Prostate gland (tissue), 2 donors: ENCODE measurements at regions not wholly inside any gene's neighbourhood (a gene's known extent, or its start where the extent isn't known, plus 50 kb on each side); places are given as distances from the start of the nearest gene placed in this dataset.

Source experiments
- POLR2A ChIP-seq: fragments of 450-650 bp; IDR thresholded peaks from one replicate; pipeline ENCODE4 v1.6.1; 2016; ENCODE audit warnings: antibody characterized with exemption, mild to moderate bottlenecking
- POLR2AphosphoS5 ChIP-seq: sonication (generic); formaldehyde crosslinking; IDR thresholded peaks from one replicate; pipeline ENCODE4 v1.6.1; 2017; ENCODE audit warnings: antibody characterized with exemption
- TF ChIP-seq, protein P1 (sequence below), 4 experiments: fragments of 200-600 bp in 2 of 4; fragments of 450-650 bp in 2 of 4; sonication (generic) in 2 of 4; IDR thresholded peaks; 1 replicate in 3 of 4; 2 replicates in 1 of 4; pipeline ENCODE4 v1.5.1; 2016 to 2019; ENCODE audit warnings: antibody characterized with exemption in 4 of 4, mild to moderate bottlenecking in 2 of 4, moderate library complexity in 2 of 4

DNA sequence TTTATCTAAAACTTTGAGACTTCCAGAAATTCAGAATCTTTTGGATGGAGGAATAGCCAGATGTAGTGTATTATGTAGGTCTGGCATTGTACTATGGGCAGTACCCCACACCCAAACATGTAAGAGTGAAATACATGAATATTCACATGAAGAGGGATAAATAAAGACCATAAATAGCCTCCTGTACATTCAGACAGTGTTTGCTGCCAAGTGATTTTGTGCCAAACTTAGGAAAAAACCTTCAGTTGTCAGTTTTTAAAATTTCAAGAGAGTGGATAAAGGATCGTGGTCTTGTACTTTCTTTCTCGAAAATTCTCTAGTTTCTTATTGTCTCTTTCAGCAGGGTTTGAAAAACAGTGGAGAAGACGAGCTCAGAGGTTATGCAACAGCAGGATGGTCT is 150.3 kb upstream of the LARGE1 start:
- no peak for TF ChIP-seq POLR2A
- TF ChIP-seq, protein P1, sequence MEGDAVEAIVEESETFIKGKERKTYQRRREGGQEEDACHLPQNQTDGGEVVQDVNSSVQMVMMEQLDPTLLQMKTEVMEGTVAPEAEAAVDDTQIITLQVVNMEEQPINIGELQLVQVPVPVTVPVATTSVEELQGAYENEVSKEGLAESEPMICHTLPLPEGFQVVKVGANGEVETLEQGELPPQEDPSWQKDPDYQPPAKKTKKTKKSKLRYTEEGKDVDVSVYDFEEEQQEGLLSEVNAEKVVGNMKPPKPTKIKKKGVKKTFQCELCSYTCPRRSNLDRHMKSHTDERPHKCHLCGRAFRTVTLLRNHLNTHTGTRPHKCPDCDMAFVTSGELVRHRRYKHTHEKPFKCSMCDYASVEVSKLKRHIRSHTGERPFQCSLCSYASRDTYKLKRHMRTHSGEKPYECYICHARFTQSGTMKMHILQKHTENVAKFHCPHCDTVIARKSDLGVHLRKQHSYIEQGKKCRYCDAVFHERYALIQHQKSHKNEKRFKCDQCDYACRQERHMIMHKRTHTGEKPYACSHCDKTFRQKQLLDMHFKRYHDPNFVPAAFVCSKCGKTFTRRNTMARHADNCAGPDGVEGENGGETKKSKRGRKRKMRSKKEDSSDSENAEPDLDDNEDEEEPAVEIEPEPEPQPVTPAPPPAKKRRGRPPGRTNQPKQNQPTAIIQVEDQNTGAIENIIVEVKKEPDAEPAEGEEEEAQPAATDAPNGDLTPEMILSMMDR (IDR thresholded peaks at IDR 0.05), result no peak
- TF ChIP-seq POLR2AphosphoS5, result no peak
